GM18508 (cell line): ENCODE measurements at regions not wholly inside any gene's neighbourhood (a gene's known extent, or its start where the extent isn't known, plus 50 kb on each side); places are given as distances from the start of the nearest gene placed in this dataset.

Experiments
- ATAC-seq: cut with Tn5 transposase; IDR thresholded peaks from one replicate; pipeline ENCODE4 v1.9.1; 2021; ENCODE audit warnings: moderate number of reproducible peaks; ENCODE audit not compliant: insufficient read depth, unreplicated experiment

- ATAC-seq: no peak
These were observed 389.7 kb upstream of the ROBO1 start for GRCh38 chr3:80157546-80157945.

DNA sequence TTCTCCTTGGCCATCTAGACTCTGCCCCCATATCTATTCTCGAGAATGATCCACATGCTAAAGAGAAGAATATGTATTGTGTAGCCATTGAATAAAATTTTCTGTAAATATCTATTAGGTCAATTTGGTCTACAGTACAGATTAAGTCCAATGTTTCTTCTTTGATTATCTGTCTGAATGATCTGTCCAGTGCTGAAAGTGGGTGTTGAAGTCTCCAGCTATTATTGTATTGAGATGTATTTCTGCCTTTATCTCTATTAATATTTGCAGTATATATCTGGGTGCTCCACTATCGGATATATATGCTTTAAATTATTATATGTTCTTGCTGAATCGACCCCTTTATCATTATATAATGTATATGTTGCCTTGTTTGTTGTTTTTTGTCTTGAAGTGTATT, 384.9 kb upstream of the ROBO1 start:
- ATAC-seq: no peak

DNA sequence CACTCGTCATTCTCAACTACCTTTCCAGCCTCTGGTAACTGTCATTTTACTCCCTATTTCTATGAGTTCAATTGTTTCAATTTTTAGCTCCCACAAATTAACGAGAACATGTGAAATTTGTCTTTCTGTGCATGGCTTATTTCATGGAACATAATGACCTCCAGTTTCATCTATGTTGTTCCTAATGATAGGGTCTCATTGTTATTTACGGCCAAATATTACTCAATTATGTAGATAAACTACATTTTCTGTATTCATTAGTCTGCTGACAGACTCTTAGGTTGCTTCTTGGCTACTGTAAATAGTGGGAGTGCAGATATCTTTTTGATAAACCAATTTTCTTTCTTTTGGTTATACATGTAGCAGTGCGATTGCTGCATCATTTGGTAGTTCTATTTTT, 374.9 kb upstream of the ROBO1 start:
- ATAC-seq: no peak

DNA sequence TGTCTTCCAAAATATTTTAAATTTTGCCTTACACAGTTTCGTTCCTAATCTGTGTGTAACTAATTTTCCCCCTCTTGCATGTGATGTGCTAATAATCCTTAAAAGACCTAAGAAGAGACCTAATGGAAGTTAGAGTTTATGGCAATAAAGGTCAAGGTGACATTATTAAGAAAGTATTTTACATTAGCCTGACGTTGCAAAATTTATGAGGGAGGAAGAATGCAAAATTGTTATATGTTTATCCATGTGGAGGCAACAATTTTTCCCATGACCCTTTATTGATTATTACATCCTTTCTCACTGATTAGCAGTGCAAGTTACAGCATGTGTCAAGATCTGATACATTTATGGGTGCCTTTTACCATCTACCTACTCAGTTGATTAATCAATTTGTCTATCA, 373.8 kb upstream of the ROBO1 start:
- ATAC-seq: no peak

DNA sequence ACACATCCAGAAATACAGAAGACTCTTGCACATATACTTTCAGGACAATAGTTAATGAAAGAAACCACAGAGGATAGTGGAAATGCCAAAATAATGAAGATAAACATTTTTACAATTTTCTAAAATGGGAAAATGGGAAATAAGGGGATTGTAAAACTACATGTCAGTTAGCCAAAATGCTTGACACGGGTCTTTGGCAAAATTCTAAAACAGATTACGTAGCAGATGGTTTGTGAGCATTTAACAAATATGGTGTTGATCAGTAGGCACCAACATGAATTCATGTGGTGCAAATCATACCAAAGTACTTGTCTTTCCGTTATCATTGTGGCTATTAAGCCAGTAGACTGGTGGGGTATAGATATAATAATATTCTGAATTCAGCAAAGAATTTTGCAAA, 348.5 kb upstream of the ROBO1 start:
- no peak for ATAC-seq

GRCh38 chr3:80114694-80115093, 346.9 kb upstream of the ROBO1 start:
- ATAC-seq: no peak

DNA sequence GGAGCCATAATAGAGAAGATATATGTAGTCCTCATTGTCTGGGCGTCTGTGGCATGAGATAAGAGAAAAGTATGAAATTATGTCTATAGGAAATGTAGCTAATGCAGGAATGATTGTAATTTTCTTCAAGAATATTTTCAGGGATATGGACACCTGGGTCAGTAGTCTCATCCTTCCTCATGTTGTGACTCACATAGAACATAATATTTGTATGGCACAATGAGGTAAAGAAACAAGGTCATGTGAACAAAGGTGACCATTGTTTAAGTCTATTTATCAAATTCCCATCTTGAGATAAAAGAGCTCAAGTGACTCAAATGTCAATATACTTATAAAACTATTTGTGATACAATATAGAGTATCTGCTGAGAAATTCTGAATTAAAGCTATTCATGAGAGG, 345.5 kb upstream of the ROBO1 start:
- no peak for ATAC-seq

DNA sequence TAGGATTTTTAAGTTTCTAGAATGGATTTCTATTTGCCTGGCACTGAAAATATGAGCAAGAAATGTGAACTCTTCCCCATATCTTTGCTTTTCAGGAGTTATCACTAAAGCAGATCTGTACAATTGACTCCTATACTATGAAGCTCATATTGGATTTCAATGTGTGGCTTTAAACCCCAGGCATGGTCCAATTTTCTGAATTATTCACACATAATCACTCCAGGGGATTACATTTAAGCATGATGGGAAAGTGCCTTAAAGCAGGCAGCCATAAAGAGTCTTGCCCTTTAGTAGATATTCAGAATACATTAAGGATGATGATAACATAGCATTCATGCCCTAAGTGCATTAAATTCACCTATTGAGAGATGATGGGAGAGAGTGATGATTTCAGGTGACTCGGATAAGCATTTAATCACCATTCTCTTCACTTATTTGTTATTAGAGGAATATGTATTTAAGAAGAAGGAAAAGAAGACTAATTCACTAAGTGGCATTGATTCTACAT, 331.8 kb upstream of the ROBO1 start:
- no peak for ATAC-seq

GRCh38 chr3:80097674-80098073, 329.9 kb upstream of the ROBO1 start:
- no peak for ATAC-seq

GRCh38 chr3:80096909-80097308, 329.1 kb upstream of the ROBO1 start:
- ATAC-seq: no peak

DNA sequence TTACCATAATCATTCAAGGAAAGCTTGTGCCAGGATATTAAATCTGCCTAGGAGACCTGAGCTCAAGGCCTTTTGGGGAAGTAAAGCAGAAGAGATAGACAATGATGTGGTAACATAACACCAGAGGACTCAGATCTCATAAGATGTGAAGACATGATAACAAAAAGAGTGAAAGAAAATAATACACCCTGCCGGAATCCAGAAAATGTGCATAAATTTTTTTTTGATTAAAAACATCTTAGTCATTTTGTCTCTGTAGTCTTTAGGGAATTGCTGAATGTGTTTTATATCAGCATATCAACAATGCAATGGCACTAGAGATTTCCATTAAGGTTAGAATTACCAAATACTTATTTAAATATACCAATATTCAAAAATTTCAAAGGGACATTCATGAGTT, 326.8 kb upstream of the ROBO1 start:
- no peak for ATAC-seq

DNA sequence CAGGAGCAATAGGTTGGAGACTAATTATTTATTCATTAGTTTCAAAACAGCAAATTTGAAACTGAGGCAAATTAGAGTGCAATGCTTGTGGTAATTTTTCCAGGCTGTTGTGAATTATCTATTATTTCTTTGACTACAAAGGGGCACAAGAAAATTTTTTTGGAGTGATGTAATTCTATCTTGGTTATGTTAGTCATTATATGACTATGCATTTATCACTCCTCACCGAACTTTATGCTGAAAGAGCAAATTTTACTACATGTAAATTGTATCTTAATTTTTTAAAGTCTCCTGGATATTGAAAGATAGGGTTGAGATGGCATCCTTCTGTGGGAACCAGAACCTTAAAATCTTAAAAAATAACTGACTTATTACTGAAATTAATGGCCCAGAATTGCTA, 320.0 kb upstream of the ROBO1 start:
- ATAC-seq: no peak

DNA sequence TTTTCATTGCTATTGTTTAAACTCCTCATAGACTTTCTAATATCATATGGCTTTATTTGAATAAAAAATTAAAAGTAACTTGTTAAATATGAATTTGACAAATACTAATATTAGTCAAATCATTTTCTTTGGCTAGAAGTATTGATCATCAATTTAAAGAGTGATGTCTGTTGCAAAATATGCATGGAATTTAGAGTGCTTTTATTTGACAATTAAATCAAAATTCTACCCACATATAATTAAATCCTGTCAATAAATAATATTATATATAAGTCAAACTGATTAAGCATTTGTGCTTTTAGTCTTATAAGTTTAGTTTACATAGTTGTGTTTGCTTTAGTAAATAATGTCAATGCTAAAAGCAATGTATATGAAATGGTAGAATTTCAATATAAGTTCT, 318.6 kb upstream of the ROBO1 start:
- ATAC-seq: no peak

DNA sequence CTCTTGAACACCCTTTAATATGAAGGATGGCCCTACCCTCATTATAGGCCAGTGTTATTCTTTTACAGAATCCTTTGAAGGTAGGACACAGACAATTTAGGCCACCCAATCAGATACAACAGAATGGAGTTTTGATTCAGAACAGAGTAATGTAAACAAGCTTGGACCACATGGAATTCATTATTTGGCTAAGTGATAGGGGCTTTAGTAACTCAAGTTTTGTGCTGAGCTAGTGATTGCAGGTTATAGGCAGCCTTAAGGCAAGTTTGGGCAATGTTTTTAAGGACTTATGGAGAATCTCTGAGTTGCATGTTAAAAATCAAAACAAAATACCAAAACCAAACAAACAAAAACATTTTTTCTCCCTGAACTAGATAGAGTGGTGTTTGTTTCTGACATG, 312.1 kb upstream of the ROBO1 start:
- ATAC-seq: no peak

DNA sequence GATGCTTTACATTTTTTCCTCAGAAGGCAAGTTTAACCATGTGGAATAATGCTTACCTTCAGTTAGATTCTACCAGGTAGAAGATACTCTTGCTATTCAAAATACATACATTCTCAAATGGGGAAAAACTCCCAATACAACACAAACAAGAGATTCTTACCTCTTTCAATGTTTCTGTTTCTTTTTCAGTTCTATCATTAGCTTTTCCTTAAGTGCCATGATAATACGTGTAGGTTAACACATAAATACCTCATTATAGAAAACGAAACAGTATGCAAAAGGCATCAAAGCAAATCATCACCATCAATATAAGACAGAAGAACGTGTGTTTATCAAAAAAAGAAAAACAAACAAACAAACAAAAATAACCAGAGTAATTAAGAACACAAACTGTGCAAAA, 300.7 kb upstream of the ROBO1 start:
- ATAC-seq: no peak

DNA sequence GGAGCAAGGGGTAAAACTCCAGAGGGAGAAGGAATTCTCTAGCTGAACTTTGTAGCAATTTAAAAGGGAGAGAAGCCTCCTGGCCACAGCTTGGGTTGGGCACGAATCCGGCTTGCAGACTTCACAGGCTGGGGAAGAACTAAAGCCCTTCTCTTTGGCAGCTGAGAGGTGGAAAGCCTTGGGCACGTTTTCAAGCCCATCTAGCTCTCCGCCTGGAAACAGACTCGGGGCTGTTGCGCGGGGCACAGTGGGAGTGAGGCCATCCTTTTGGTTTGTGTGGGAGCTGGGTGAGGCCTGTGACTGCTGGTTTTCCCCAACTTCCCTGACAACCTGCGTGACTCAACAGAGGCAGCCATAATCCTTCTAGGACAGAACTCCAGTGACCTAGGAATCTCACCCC, 295.7 kb upstream of the ROBO1 start:
- no peak for ATAC-seq

DNA sequence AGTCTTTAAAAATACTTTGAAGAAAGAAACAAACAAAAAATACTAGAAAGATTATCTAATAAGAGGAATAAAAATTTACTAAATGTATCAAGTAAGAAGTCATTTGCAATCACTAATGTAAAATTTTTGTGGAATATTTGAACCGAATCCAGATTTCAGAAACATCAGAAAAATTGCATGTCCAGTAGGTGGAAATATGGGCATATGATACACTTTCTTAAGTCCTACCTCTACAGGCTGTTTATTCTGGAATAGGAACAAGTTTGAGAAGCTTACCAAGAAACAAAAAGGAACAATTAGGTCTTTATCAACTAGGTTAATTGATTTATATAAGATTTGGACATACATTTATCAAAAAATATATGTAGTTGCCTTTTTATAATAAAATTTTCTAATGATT, 292.9 kb upstream of the ROBO1 start:
- no peak for ATAC-seq

- ATAC-seq: no peak
These were observed 287.5 kb upstream of the ROBO1 start for GRCh38 chr3:80055306-80055705.

DNA sequence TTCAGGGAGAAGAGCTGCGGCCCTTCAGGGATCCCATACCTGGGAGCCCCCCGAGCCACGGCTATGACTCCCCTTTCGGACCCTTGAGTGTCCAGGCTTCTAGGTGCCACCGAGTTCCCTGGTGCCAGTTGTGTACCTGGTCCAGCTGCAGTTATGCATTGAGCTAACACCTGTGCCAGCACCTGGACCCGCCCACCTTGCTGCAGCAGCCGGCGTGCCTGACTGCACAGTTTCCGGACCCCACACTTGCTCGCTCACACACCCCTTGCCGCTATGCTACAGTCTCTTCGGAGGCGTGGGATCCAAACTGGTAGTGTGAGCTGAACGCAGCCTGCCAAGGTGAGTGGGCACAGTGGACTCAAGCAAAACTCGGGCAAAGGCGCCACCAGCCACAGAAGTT, 284.5 kb upstream of the ROBO1 start:
- ATAC-seq: no peak

DNA sequence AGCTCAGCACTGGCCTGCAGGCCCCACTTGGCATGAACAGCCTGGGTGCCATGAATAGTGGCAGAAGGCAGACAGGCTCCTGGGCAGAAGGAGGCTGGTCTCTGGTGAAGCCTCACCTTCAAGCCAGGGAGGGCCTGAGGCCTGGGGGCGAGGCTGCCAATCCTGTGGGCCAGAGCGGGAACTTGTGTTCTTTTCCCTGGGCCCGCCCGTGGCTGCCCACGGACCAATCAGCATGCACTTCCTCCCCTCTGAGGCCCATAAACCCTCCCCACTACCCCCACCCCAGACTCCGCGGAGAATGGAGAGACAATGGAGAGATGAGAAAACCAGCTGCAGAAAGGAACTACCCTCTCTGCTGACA, 283.8 kb upstream of the ROBO1 start:
- no peak for ATAC-seq

GRCh38 chr3:80050826-80051601, 283.2 kb upstream of the ROBO1 start:
- ATAC-seq: no peak

GRCh38 chr3:80043226-80043625, 275.4 kb upstream of the ROBO1 start:
- ATAC-seq: no peak

DNA sequence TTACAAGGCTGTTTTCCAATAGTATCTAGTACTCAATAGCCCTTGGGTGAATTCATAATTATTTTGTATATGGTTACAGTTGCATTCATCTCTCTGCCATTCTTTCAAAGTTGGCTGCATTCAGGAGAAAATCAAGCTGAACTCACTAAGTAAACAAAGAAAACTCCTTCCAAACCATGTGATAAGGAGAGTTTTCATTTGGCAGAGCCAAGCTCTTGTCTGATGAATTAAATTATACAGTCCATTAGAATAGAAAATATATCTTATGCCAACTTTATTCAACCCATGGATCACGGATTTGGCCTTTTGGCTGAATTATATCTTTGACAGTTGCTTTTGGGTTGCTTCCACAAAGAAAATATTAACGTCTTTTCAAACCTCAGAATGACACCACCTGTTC, 272.3 kb upstream of the ROBO1 start:
- no peak for ATAC-seq
